ENCODE measurements at regions not wholly inside any gene's neighbourhood (a gene's known extent, or its start where the extent isn't known, plus 50 kb on each side); places are given as distances from the start of the nearest gene placed in this dataset.
"Not testable (repeated sequence)": the region's sequence is repeated elsewhere in the genome, so short reads cannot be mapped to it uniquely, and the experiment has no call there.

- DNase-seq (ENCODE audit: low read depth); in situ Hi-C loops (cut with HindIII; ENCODE audit: low pct_unique_long_range_greater_than_20kb, low sequenced_read_pairs): not testable (repeated sequence)
Observed at GRCh38 chr11:86732286-86732685, 59.9 kb upstream of the ME3 start.

GRCh38 chr11:86729576-86729975 is 57.2 kb upstream of the ME3 start:
- in situ Hi-C loops (cut with HindIII; ENCODE audit: low pct_unique_long_range_greater_than_20kb, low sequenced_read_pairs); DNase-seq (ENCODE audit: low read depth): not testable (repeated sequence)

GRCh38 chr11:86728562-86728961 is 56.1 kb upstream of the ME3 start:
- no peak for DNase-seq (ENCODE audit: low read depth)
- in situ Hi-C loops (cut with HindIII; ENCODE audit: low pct_unique_long_range_greater_than_20kb, low sequenced_read_pairs), result no loop called here

GRCh38 chr11:86726770-86727504 is 54.5 kb upstream of the ME3 start:
- in situ Hi-C loops (cut with HindIII; ENCODE audit: low pct_unique_long_range_greater_than_20kb, low sequenced_read_pairs), result no loop called here
- no peak for DNase-seq (ENCODE audit: low read depth)

GRCh38 chr11:86726118-86726753 is 53.8 kb upstream of the ME3 start:
- in situ Hi-C loops (cut with HindIII; ENCODE audit: low pct_unique_long_range_greater_than_20kb, low sequenced_read_pairs), result no loop called here

GRCh38 chr11:86724137-86724536 is 51.7 kb upstream of the ME3 start:
- in situ Hi-C loops (cut with HindIII; ENCODE audit: low pct_unique_long_range_greater_than_20kb, low sequenced_read_pairs), result no loop called here
- no peak for DNase-seq (ENCODE audit: low read depth)

More at GRCh38 chr11:86726118-86726753, 53.8 kb upstream of the ME3 start:
- peak; percentile 45 for DNase-seq (ENCODE audit: low read depth)

GRCh38 chr11:86723281-86723680 is 50.9 kb upstream of the ME3 start:
- DNase-seq (ENCODE audit: low read depth), result no peak
- in situ Hi-C loops (cut with HindIII; ENCODE audit: low pct_unique_long_range_greater_than_20kb, low sequenced_read_pairs), result no loop called here

- no peak for DNase-seq (ENCODE audit: low read depth)
- in situ Hi-C loops (cut with HindIII; ENCODE audit: low pct_unique_long_range_greater_than_20kb, low sequenced_read_pairs), result no loop called here
Observed at GRCh38 chr11:86722748-86723147, 50.3 kb upstream of the ME3 start.
